Smooth muscle cell (in vitro differentiated cells): ENCODE measurements at regions not wholly inside any gene's neighbourhood (a gene's known extent, or its start where the extent isn't known, plus 50 kb on each side); places are given as distances from the start of the nearest gene placed in this dataset.

Experiments used
- DNase-seq: peaks from one replicate; lab custom pipeline; 2025; ENCODE audit not compliant: unreplicated experiment; lab: John Stamatoyannopoulos, UW
- H2AFZ ChIP-seq: fragments of 200-600 bp; sonication (generic); 2 replicates; pipeline ENCODE4 v1.6.0; 2016; ENCODE audit warnings: antibody characterized with exemption, low read depth, mild to moderate bottlenecking
- H3F3A ChIP-seq: fragments of 200-600 bp; sonication (generic); 2 replicates; pipeline ENCODE4 v1.6.0; 2017; ENCODE audit warnings: antibody characterized with exemption, low read depth
- H3K27ac ChIP-seq: fragments of 200-600 bp; sonication (generic); 2 replicates; pipeline ENCODE4 v1.5.1; 2016; ENCODE audit warnings: low read depth, mild to moderate bottlenecking
- H3K27me3 ChIP-seq: fragments of 200-600 bp; sonication (generic); 2 replicates; pipeline ENCODE4 v1.6.1; 2016; ENCODE audit warnings: low read depth, mild to moderate bottlenecking
- H3K36me3 ChIP-seq: fragments of 200-600 bp; sonication (generic); 2 replicates; pipeline ENCODE4 v1.5.1; 2016; ENCODE audit warnings: low read depth
- H3K4me1 ChIP-seq: fragments of 200-600 bp; sonication (generic); 2 replicates; pipeline ENCODE4 v1.5.1; 2016; ENCODE audit warnings: low read depth
- H3K4me2 ChIP-seq: fragments of 200-600 bp; sonication (generic); 2 replicates; pipeline ENCODE4 v1.6.0; 2016; ENCODE audit warnings: mild to moderate bottlenecking
- H3K4me3 ChIP-seq: fragments of 200-600 bp; sonication (generic); 2 replicates; pipeline ENCODE4 v1.5.1; 2016; ENCODE audit warnings: mild to moderate bottlenecking
- H3K79me2 ChIP-seq: fragments of 200-600 bp; sonication (generic); 2 replicates; pipeline ENCODE4 v1.6.0; 2016; ENCODE audit warnings: low read depth, mild to moderate bottlenecking
- H3K9ac ChIP-seq: fragments of 200-600 bp; sonication (generic); 2 replicates; pipeline ENCODE4 v1.6.0; 2016; ENCODE audit warnings: low read depth
- H3K9me3 ChIP-seq: fragments of 200-600 bp; sonication (generic); replicated peaks from 2 replicates; pipeline ENCODE4 v1.5.1; 2016; ENCODE audit warnings: low read depth
- H4K20me1 ChIP-seq: fragments of 200-600 bp; sonication (generic); 2 replicates; pipeline ENCODE4 v1.6.0; 2016; ENCODE audit warnings: low read depth
- WGBS: methylation state at CpG from one replicate; pipeline ENCODE4 v1.1.7; 2016; ENCODE audit warnings: low lambda C conversion rate; 5-methylcytosine and 5-hydroxymethylcytosine counted together
- TF ChIP-seq, protein P1 (sequence below): fragments of 200-600 bp; sonication (generic); IDR thresholded peaks from 2 replicates; pipeline ENCODE4 v1.5.1; 2017; ENCODE audit warnings: borderline replicate concordance, mild to moderate bottlenecking, antibody characterized with exemption; ENCODE audit not compliant: insufficient read depth, poor library complexity, severe bottlenecking

DNA sequence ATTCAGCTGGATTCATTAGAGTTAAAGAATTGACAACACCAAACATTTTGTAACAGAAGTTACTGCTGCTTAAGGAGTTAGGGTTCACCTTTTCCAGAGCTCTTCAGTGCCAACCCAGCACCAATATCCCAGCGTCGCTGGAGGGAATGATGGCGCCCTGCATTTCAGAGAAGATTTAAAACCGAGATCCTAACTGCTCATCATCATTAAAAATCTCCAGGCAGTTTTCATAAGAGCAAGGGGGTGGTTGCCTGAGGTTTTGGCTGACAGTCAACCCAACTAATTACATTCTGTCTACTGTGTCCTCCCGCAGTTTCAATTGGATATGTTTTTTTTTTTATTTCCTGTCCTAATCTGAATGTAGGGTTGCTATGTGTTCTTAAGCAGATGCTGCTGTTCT, 509.6 kb upstream of the TCF4 start:
- no peaks in the 10 kb centered on the region for H3K79me2 ChIP-seq
- no peak for DNase-seq
- TF ChIP-seq, protein P1, sequence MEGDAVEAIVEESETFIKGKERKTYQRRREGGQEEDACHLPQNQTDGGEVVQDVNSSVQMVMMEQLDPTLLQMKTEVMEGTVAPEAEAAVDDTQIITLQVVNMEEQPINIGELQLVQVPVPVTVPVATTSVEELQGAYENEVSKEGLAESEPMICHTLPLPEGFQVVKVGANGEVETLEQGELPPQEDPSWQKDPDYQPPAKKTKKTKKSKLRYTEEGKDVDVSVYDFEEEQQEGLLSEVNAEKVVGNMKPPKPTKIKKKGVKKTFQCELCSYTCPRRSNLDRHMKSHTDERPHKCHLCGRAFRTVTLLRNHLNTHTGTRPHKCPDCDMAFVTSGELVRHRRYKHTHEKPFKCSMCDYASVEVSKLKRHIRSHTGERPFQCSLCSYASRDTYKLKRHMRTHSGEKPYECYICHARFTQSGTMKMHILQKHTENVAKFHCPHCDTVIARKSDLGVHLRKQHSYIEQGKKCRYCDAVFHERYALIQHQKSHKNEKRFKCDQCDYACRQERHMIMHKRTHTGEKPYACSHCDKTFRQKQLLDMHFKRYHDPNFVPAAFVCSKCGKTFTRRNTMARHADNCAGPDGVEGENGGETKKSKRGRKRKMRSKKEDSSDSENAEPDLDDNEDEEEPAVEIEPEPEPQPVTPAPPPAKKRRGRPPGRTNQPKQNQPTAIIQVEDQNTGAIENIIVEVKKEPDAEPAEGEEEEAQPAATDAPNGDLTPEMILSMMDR, result no peak

DNA sequence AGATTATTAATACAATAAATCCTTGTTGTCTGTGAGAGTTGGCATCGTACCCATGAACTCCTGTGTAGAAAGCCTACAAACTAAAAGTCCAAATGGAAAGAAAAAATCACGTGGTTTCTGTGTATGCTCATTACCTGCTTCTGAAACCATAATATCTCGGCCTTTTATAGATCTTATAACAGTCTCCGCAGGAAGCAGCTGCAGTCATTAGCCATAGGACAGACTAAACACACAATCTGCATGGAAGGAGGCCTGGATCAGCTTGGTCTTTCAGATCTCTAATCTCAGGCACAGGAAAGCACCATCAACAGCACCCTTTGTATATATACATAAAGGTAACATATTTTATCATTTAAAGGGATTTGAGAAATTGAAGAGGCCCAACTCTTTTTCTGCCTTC, 508.9 kb upstream of the TCF4 start:
- WGBS, result 88% methylated on average over 4 of the region's 4 CpGs
- TF ChIP-seq, protein P1, result no peak
- no peaks in the 10 kb centered on the region for H3K79me2 ChIP-seq
- H3K36me3 ChIP-seq, result no peaks in the 10 kb centered on the region
- no peak for DNase-seq
- H3K27me3 ChIP-seq, result no peaks in the 10 kb centered on the region
- no peaks in the 10 kb centered on the region for H3F3A ChIP-seq
- H3K9ac ChIP-seq, result no peak overlapping the region
- H3K4me2 ChIP-seq, result no peak overlapping the region
- no peak overlapping the region for H3K4me3 ChIP-seq
- H2AFZ ChIP-seq, result no peak overlapping the region
- H3K4me1 ChIP-seq, result no peaks in the 10 kb centered on the region
- H4K20me1 ChIP-seq, result no peaks in the 10 kb centered on the region
- H3K9me3 ChIP-seq, result no peaks in the 10 kb centered on the region
- H3K27ac ChIP-seq, result no peak overlapping the region

More for the DNA sequence above, 509.6 kb upstream of the TCF4 start:
- Histone ChIP-seq H3F3A (no peaks in the 10 kb centered on the region), H2AFZ (no peak overlapping the region), H3K27me3 (no peaks in the 10 kb centered on the region), H3K4me2 (no peak overlapping the region), H3K36me3 (no peaks in the 10 kb centered on the region), H3K27ac (no peak overlapping the region), H4K20me1 (no peaks in the 10 kb centered on the region), H3K4me1 (no peaks in the 10 kb centered on the region), H3K9me3 (no peaks in the 10 kb centered on the region), H3K9ac (no peak overlapping the region), H3K4me3 (no peak overlapping the region)
- WGBS, result 96% methylated on average over 5 of the region's 5 CpGs

DNA sequence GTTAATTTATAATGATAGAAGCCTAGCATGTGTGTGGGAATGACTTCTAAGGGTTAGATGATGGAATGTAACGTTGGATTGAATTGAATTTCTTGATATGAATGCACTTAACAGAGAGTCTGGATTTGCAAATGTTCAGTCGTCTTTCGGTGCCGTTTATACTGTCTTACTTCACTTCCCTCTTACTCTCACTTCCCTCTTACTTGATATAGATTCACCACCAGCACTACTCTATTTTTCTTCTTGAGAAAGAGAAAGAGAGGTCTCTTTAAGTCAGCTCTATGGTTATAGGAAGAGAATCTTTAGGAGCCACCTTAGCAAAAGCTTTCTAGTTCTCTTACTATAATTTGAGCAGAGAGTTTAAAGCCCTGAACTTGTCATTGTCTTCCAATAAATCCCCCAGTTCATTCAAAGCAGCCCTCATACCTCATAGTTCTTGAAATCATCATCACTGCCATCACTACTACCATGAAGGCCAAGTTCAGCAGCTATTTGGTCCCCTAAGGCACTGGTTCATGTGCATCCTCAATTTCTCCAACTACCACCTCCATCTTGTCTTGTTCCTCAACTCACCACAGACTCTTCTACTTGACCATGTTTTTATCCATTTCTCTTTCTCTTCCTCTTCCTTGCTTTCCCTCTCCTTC, 501.7 kb upstream of the TCF4 start:
- H3K27me3 ChIP-seq, result no peaks in the 10 kb centered on the region
- no peak overlapping the region for H3K9ac ChIP-seq
- no peaks in the 10 kb centered on the region for H3K9me3 ChIP-seq
- DNase-seq, result no peak
- H3K36me3 ChIP-seq, result no peaks in the 10 kb centered on the region
- H3K79me2 ChIP-seq, result no peaks in the 10 kb centered on the region
- no peak overlapping the region for H2AFZ ChIP-seq
- WGBS, result 97% methylated on average over 4 of the region's 4 CpGs
- H3K4me1 ChIP-seq, result no peaks in the 10 kb centered on the region
- TF ChIP-seq, protein P1, result no peak
- no peak overlapping the region for H3K4me2 ChIP-seq
- H3K27ac ChIP-seq, result no peak overlapping the region
- H3K4me3 ChIP-seq, result no peak overlapping the region
- no peaks in the 10 kb centered on the region for H4K20me1 ChIP-seq
- no peaks in the 10 kb centered on the region for H3F3A ChIP-seq

DNA sequence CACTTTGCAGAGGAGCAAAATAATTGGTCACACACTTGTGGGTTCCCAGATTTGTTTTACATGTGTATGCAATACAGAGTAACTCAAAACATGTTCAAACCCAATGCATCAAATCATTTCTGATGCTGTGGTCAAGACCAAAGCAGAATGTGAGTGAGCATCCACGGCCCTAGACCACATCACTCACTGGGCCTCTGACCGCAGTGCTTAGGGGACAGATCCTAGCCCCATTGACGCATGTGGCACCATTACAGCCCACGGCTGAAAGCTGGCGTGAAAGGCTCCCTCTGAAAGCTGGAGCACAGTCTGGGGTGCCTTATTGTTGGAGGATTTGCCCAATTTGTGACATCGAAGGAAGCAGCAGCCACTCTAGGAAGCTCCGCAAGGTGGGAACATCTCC, 498.8 kb upstream of the TCF4 start:
- Histone ChIP-seq H3K9ac (no peak overlapping the region), H3K27me3 (no peaks in the 10 kb centered on the region), H4K20me1 (no peaks in the 10 kb centered on the region), H3K4me1 (no peaks in the 10 kb centered on the region), H3K9me3 (no peaks in the 10 kb centered on the region), H3K79me2 (no peaks in the 10 kb centered on the region), H3K36me3 (no peaks in the 10 kb centered on the region), H3F3A (no peaks in the 10 kb centered on the region), H2AFZ (no peak overlapping the region), H3K27ac (no peak overlapping the region), H3K4me3 (no peak overlapping the region), H3K4me2 (no peak overlapping the region)
- no peak for DNase-seq
- TF ChIP-seq, protein P1, result no peak
- WGBS, result 95% methylated on average over 7 of the region's 7 CpGs
